A673 (cell line): ENCODE measurements at regions not wholly inside any gene's neighbourhood (a gene's known extent, or its start where the extent isn't known, plus 50 kb on each side); places are given as distances from the start of the nearest gene placed in this dataset.

Source experiments
- BruUV-seq: library from RNA; stranded (reverse); fragments of 400-500 nt; replicated peaks from 2 replicates; lab custom pipeline; 2021; lab: Mats Ljungman, UMichigan
- CTCF ChIA-PET: fragments of 300-600 bp; sonication (Branson Sonifier 250); formaldehyde crosslinking; loops from one replicate; lab custom pipeline; 2022; ENCODE audit warnings: antibody characterized with exemption; lab: Charles Lee
- POLR2A ChIA-PET: fragments of 300-600 bp; sonication (Branson Sonifier 250); formaldehyde crosslinking; loops from one replicate; lab custom pipeline; 2022; ENCODE audit warnings: antibody characterized with exemption; ENCODE audit not compliant: low non-redundant PET; lab: Charles Lee
- DNase-seq: peaks from one replicate; pipeline ENCODE4 v3.0.0-alpha.2; 2015; ENCODE audit warnings: low spot score
- H3K27ac ChIP-seq: fragments of 200-600 bp; sonication (generic); 2 replicates; pipeline ENCODE4 v1.5.1; 2016; ENCODE audit warnings: mixed run types, low read depth, mild to moderate bottlenecking, mixed read lengths, antibody characterized with exemption, low read length; ENCODE audit not compliant: poor library complexity, severe bottlenecking
- H3K27me3 ChIP-seq: fragments of 200-600 bp; sonication (generic); replicated peaks from 2 replicates; pipeline ENCODE4 v1.6.1; 2017; ENCODE audit warnings: mixed run types, low read depth, mild to moderate bottlenecking, mixed read lengths, antibody characterized with exemption, low read length; ENCODE audit not compliant: insufficient read depth, poor library complexity
- H3K36me3 ChIP-seq: fragments of 200-600 bp; sonication (generic); 2 replicates; pipeline ENCODE4 v1.6.1; 2016; ENCODE audit warnings: mixed run types, mild to moderate bottlenecking, mixed read lengths, antibody characterized with exemption, low read length; ENCODE audit not compliant: insufficient read depth, poor library complexity, severe bottlenecking
- H3K4me1 ChIP-seq: fragments of 200-600 bp; sonication (generic); 2 replicates; pipeline ENCODE4 v1.6.1; 2017; ENCODE audit warnings: mixed run types, mild to moderate bottlenecking, mixed read lengths, antibody characterized with exemption, low read length; ENCODE audit not compliant: insufficient read depth, poor library complexity, severe bottlenecking
- H3K4me3 ChIP-seq: fragments of 200-600 bp; sonication (generic); 2 replicates; pipeline ENCODE4 v1.5.1; 2016; ENCODE audit warnings: low read depth, mixed run types, mild to moderate bottlenecking, mixed read lengths, low read length; ENCODE audit not compliant: poor library complexity, severe bottlenecking
- H3K9me3 ChIP-seq: fragments of 200-600 bp; sonication (generic); 2 replicates; pipeline ENCODE4 v1.6.1; 2016; ENCODE audit warnings: mixed run types, low read depth, mild to moderate bottlenecking, mixed read lengths, antibody characterized with exemption, low read length; ENCODE audit not compliant: poor library complexity, severe bottlenecking
- EZH2 ChIP-seq: fragments of 200-600 bp; sonication (generic); IDR thresholded peaks from 2 replicates; pipeline ENCODE4 v1.6.1; 2017; ENCODE audit warnings: borderline replicate concordance, low read depth, mild to moderate bottlenecking, mixed read lengths, antibody characterized with exemption, low read length; ENCODE audit not compliant: poor library complexity, severe bottlenecking
- intact Hi-C: fragments of 100-400 bp; cut with micrococcal nuclease; formaldehyde crosslinking; loops from one replicate; pipeline ENCODE4 v1.10.0; 2022; ENCODE audit not compliant: unreplicated experiment
- TF ChIP-seq, protein P1 (sequence below): fragments of 300-800, 200-600 bp; sonication (generic); conservative IDR thresholded peaks from 2 replicates; pipeline ENCODE4 v1.5.1; 2017; ENCODE audit warnings: low read depth, mild to moderate bottlenecking, antibody characterized with exemption, low read length, moderate library complexity, mixed read lengths

DNA sequence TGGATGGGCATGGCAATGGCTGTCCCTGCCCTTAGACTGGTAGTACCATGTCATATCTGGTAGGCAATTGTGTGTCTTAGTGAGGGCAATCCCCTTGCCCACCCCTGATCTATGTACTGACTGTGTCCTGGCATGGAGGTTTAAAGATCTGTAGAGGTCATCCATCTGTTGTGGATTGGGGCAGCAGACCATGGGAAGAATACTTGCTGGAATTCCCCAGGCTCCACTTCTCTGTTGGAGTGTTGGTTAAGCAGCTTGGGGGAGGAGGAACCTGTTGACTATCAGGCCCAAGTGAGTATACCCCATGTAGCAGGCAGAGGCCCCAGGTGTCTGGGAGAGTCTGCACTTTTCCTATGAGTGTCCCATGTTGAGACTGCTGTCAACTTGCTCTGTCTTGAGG lies 246.7 kb upstream of the DIPK2B start:
- Histone ChIP-seq H3K27me3 (no peaks in the 10 kb centered on the region), H3K4me1 (no peaks in the 10 kb centered on the region), H3K36me3 (no peaks in the 10 kb centered on the region), H3K9me3 (no peaks in the 10 kb centered on the region), H3K27ac (no peak overlapping the region), H3K4me3 (no peak overlapping the region)
- ChIA-PET POLR2A (no interaction called here), CTCF (no interaction called here)
- DNase-seq: no peak
- BruUV-seq: no TSS peak
- TF ChIP-seq, protein P1, sequence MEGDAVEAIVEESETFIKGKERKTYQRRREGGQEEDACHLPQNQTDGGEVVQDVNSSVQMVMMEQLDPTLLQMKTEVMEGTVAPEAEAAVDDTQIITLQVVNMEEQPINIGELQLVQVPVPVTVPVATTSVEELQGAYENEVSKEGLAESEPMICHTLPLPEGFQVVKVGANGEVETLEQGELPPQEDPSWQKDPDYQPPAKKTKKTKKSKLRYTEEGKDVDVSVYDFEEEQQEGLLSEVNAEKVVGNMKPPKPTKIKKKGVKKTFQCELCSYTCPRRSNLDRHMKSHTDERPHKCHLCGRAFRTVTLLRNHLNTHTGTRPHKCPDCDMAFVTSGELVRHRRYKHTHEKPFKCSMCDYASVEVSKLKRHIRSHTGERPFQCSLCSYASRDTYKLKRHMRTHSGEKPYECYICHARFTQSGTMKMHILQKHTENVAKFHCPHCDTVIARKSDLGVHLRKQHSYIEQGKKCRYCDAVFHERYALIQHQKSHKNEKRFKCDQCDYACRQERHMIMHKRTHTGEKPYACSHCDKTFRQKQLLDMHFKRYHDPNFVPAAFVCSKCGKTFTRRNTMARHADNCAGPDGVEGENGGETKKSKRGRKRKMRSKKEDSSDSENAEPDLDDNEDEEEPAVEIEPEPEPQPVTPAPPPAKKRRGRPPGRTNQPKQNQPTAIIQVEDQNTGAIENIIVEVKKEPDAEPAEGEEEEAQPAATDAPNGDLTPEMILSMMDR: no peak
- TF ChIP-seq EZH2: no peak
- intact Hi-C loops: no loop called here

DNA sequence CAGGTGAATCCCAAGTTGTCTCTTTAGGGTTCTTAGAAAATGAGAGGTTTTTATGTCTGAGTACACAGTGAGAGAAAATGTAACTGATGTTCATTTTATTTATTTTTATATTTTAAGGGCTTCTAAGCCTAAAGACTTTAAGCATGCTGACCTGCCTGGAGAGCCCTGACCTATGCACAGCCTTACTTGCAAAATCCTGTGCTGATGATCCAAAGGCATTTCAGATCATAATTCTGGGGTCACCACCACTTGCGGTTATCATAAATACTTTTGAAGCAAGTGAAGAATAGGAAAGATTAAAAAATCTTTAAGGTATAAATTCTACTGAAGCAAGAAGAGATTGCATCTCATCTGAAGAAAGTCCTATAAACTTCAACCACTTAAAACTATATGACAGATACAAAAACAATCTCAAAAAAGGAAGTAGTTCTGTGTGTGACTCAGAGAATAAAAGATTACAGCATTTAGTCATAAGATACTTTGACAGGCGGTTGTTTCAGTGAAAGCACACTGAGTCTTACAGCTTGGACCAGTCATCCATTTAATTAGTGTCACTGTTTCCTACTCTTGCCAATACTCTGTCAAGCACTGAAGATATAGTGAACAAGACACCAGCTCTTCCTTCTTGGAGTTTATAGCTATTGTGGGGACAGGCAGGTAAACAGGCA lies 245.2 kb upstream of the DIPK2B start:
- POLR2A ChIA-PET: no interaction called here
- Histone ChIP-seq H3K4me3 (no peak overlapping the region), H3K36me3 (no peaks in the 10 kb centered on the region), H3K27ac (no peak overlapping the region), H3K4me1 (no peaks in the 10 kb centered on the region), H3K27me3 (no peaks in the 10 kb centered on the region), H3K9me3 (no peaks in the 10 kb centered on the region)
- no peak for TF ChIP-seq EZH2
- TF ChIP-seq, protein P1: no peak
- DNase-seq: peak; percentile 44
- BruUV-seq: no TSS peak
- intact Hi-C loops: no loop called here
- CTCF ChIA-PET: no interaction called here

DNA sequence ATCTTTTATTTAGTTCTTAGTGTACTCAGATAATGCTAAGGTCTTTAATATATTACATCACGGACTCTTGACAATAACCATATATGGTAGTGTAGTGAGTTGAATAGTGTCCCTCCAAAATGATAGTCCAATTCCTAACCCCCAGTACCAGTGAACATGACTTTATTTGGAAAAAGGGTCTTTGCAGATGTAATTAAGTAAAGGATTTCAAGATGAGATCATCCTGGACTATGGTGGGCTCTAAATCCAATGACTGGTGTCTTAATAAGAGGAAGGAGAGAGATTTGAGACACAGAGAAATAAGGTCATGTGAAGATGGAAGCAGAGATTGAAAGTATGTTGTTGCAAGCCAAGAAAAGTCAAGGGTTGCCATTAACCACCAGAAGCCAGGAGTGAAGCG lies 236.5 kb upstream of the DIPK2B start:
- H3K27ac ChIP-seq: no peak overlapping the region
- H3K27me3 ChIP-seq: no peaks in the 10 kb centered on the region
- DNase-seq: no peak
- H3K4me3 ChIP-seq: no peak overlapping the region
- no peaks in the 10 kb centered on the region for H3K9me3 ChIP-seq
- no TSS peak for BruUV-seq
- TF ChIP-seq, protein P1: no peak
- TF ChIP-seq EZH2: no peak
- intact Hi-C loops: no loop called here
- ChIA-PET POLR2A (no interaction called here), CTCF (no interaction called here)
- no peaks in the 10 kb centered on the region for H3K4me1 ChIP-seq
- no peaks in the 10 kb centered on the region for H3K36me3 ChIP-seq
